GM12864 (cell line): ENCODE measurements at regions not wholly inside any gene's neighbourhood (a gene's known extent, or its start where the extent isn't known, plus 50 kb on each side); places are given as distances from the start of the nearest gene placed in this dataset.

Experiments
- DNase-seq: peaks from one replicate; pipeline ENCODE4 v3.0.0-alpha.2; 2011; ENCODE audit warnings: low read depth
- H3K4me3 ChIP-seq: 2 replicates; pipeline ENCODE4 v1.5.1; 2011; ENCODE audit warnings: mild to moderate bottlenecking, low read depth, low read length, control low read depth
- TF ChIP-seq, protein P1 (sequence below): IDR thresholded peaks from 2 replicates; pipeline ENCODE4 v1.5.1; 2011; ENCODE audit warnings: low read depth, mild to moderate bottlenecking, moderate library complexity, low read length, control low read depth, inconsistent platforms; ENCODE audit errors: missing control alignments

DNA sequence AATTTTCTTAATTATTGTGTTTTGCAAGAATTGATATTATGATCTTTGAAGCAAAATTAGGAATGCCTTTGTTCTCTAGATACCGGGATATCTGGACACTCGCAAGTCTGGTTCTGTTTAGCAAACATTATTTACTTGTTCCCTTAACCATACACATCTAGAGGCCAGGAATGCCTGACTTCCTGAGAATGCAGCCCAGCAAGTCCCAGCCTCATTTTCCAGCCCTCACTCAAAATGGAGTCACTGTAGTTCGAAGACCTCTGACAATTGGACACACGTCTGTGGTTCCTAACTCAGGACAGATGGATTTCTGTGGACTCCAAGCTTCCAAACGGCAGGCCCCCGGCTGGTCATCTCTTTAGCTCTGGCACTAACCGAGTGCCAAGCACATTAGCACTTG, 355.4 kb upstream of the RBFOX1 start:
- no peak overlapping the region for H3K4me3 ChIP-seq
- no peak for DNase-seq
- TF ChIP-seq, protein P1, sequence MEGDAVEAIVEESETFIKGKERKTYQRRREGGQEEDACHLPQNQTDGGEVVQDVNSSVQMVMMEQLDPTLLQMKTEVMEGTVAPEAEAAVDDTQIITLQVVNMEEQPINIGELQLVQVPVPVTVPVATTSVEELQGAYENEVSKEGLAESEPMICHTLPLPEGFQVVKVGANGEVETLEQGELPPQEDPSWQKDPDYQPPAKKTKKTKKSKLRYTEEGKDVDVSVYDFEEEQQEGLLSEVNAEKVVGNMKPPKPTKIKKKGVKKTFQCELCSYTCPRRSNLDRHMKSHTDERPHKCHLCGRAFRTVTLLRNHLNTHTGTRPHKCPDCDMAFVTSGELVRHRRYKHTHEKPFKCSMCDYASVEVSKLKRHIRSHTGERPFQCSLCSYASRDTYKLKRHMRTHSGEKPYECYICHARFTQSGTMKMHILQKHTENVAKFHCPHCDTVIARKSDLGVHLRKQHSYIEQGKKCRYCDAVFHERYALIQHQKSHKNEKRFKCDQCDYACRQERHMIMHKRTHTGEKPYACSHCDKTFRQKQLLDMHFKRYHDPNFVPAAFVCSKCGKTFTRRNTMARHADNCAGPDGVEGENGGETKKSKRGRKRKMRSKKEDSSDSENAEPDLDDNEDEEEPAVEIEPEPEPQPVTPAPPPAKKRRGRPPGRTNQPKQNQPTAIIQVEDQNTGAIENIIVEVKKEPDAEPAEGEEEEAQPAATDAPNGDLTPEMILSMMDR, result no peak

DNA sequence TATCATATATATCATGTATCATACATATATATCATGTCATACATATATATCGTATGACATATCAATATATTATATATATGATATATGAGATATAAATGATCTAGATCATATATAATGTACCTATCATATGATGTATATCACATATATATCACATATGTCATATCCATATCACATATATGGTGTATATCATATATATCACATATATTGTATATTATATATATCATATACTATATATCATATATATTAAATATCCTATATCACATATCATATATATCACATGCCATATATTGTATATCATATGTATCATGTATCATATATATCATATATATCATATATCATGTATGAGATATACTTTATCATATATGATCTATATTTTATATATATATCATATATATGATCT, 355.9 kb upstream of the RBFOX1 start:
- TF ChIP-seq, protein P1, result no peak
- H3K4me3 ChIP-seq, result no peak overlapping the region
- no peak for DNase-seq

DNA sequence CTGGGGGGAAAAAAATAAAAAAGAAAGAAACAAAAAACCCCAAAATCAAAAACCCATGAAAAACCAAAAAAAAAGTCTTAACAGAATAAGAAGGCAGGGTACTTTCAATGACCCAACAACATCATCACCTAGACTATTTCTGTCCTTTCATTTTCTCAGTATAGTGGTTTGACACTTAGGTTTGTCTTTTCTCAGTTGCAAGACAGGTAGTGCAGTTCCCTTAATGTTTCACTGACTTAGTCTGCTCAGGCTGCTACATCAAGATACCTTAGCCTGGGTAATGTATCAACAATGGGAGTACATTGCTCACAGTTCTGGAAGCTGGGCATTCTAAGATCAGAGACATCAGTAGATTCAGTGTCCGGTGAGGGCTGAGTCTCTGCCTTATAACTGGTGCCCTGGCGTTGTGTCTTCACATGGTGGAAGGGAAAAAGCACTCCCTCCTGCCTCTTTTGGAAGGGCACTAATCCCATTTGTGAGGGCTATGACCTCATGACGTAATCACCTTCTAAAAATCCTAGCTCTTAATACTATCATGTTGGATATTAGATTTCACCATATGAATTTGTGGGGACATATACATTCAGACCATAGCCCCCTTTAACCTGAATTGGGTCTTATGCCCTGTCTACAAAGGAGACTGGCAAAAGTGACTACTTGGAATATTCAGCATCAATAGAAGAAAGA, 362.3 kb upstream of the RBFOX1 start:
- TF ChIP-seq, protein P1, result no peak
- no peak overlapping the region for H3K4me3 ChIP-seq
- no peak for DNase-seq

DNA sequence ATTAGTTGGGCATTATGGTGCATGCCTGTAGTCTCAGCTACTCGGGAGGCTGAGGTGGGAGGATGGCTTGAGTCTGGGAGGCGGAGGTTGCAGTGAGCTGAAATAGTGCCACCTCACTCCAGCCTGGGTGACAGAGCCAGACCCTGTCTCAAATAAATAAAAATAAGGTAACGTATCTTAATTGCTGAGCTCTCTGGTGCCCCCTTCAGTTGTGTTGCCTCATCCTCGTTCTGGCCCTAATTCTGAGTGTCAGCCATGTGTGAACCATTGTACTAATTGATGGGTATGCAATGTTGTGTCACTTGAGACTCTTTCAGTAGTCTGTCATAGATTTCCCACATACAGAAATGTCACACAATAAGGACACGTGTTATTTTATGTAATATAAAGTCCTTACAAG, 363.1 kb upstream of the RBFOX1 start:
- DNase-seq, result no peak

DNA sequence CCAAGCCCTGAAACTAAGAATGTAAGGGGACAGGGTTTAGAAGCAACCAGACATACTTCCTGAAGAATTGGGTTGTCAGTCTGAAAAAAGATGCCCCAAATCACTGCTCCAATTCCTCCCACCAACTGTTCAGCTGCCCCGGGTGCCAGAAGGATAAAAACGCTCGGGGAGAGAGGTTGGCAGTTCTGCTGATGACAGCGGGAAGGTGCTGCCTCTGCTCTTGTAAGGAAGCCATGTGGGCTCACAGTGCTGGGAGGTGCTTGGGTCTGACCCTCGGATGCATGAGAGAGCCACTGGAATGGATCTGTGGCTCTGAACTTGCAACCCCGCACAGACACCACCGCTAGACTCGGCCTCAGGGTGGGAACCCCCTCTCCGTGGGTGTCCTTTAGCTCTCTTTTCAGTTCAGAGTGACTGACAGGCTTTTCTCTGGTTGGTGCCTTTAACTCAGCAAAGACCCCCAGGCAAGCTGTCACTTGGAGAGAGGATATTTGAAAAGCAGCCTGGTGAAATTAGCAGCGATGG, 364.8 kb upstream of the RBFOX1 start:
- H3K4me3 ChIP-seq, result no peak overlapping the region
- TF ChIP-seq, protein P1, result no peak
- DNase-seq, result no peak

More for the DNA sequence above, 363.1 kb upstream of the RBFOX1 start:
- TF ChIP-seq, protein P1, result no peak
- H3K4me3 ChIP-seq, result no peak overlapping the region

DNA sequence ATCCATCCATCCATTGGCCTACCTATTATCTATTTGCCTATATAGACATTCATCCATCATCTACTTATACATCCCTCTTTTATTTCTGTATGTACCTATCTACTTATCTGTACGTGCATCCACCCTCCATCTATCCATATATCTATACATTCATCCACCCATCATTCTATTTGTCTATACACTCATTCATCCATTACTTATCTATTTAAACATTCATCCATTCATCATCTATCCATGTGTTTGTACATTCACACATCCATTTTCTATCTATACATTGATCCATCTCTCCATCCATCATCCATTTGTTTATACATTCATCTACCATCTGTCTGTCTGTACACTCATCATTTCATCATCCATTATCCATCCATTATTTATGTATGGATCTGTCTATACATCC, 365.7 kb upstream of the RBFOX1 start:
- no peak overlapping the region for H3K4me3 ChIP-seq

More for the DNA sequence above, 365.7 kb upstream of the RBFOX1 start:
- DNase-seq, result no peak
- TF ChIP-seq, protein P1, result no peak
